ENCODE measurements at regions not wholly inside any gene's neighbourhood (a gene's known extent, or its start where the extent isn't known, plus 50 kb on each side); places are given as distances from the start of the nearest gene placed in this dataset.

DNA sequence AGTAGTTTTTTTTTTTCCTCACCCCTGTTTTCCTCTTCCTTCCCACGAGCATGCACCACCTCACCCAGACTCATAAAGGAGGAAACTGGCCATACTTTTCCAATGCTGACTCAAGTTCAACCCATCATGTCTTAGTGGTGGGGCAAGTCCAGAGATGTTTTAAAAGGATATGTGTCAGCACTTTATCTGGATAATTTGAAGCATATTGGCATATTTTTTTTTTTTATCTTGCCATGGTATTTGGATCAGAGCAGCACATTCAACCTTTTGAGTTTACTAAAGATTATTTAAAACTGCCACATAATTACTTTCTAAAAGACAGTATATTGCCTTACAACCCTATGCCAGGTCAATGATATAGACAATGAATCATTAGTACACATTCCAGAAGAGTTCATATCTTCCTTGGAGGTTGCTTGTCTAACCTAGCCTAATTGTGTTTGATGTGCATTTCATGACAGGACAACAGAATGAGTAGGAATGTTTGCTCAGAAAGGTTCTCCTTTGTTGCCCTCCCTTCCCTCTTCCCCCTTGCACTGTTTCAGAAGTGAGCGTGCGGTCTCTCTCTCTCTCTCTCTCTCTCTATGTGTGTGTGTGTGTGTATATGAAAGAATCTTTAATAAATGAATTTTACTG, 950.7 kb upstream of the FAM98A start:
- Mint-ChIP-seq H3K4me1 (peaks cover 6% of the 10 kb centered on the region), H3K4me3 (no peak overlapping the region), H3K36me3 (peaks cover 8% of the 10 kb centered on the region), H3K9me3 (peaks cover 23% of the 10 kb centered on the region), H3K27me3 (ENCODE audit: low read depth) (no peaks in the 10 kb centered on the region), H3K27ac (no peak overlapping the region)
- ChIA-PET CTCF (no interaction called here), POLR2A (no interaction called here)
- DNase-seq (ENCODE audit: low spot score): no peak
- ATAC-seq: no peak
- TF ChIP-seq, protein P1, sequence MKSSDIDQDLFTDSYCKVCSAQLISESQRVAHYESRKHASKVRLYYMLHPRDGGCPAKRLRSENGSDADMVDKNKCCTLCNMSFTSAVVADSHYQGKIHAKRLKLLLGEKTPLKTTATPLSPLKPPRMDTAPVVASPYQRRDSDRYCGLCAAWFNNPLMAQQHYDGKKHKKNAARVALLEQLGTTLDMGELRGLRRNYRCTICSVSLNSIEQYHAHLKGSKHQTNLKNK (CRISPR knock-in tag; IDR thresholded peaks at IDR 0.05): no peak
- TF ChIP-seq GTF2I (CRISPR knock-in tag; conservative IDR thresholded peaks at IDR 0.05): no peak
- TF ChIP-seq HMGA2 (CRISPR knock-in tag; IDR thresholded peaks at IDR 0.05): no peak

DNA sequence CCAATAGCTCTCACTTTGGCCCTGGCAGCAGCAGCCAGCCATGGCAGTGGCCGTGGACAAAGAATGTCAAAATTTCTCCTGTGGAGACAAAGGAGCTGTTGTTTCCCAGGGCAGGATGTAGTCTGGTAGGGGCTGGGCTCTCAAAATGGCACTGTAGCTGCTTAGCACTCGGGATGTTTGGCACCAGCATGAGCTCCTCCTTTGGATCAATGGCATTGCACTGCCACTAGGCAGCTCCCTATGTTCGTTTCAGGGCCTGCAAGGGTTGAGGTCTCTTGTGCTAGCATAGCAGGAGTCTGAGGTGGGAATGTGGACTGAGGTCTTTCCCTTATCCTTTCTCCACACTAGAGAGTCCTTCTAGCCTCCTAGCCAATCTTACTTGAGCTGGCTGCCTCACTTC, 948.8 kb upstream of the FAM98A start:
- peak; percentile 63; the same call in 1 of the 2 replicates for ATAC-seq
- no peaks in the 10 kb centered on the region for H3K27me3 Mint-ChIP-seq (ENCODE audit: low read depth)
- H3K4me3 Mint-ChIP-seq: no peak overlapping the region
- DNase-seq (ENCODE audit: low spot score): no peak
- ChIA-PET CTCF (interaction anchor here (0.6 to 1.4 kb wide), 7 partner anchors 13 to 823 kb away, joined by 3 to 5 read pairs (median 3); no protein-coding TSS in a partner anchor), POLR2A (no interaction called here)
- no peak overlapping the region for H3K27ac Mint-ChIP-seq
- no peaks in the 10 kb centered on the region for H3K36me3 Mint-ChIP-seq
- peaks cover 21% of the 10 kb centered on the region for H3K9me3 Mint-ChIP-seq
- H3K4me1 Mint-ChIP-seq: peaks cover 6% of the 10 kb centered on the region
- TF ChIP-seq, protein P2, sequence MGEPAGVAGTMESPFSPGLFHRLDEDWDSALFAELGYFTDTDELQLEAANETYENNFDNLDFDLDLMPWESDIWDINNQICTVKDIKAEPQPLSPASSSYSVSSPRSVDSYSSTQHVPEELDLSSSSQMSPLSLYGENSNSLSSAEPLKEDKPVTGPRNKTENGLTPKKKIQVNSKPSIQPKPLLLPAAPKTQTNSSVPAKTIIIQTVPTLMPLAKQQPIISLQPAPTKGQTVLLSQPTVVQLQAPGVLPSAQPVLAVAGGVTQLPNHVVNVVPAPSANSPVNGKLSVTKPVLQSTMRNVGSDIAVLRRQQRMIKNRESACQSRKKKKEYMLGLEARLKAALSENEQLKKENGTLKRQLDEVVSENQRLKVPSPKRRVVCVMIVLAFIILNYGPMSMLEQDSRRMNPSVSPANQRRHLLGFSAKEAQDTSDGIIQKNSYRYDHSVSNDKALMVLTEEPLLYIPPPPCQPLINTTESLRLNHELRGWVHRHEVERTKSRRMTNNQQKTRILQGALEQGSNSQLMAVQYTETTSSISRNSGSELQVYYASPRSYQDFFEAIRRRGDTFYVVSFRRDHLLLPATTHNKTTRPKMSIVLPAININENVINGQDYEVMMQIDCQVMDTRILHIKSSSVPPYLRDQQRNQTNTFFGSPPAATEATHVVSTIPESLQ (CRISPR knock-in tag; IDR thresholded peaks at IDR 0.05): no peak
- TF ChIP-seq, protein P3, sequence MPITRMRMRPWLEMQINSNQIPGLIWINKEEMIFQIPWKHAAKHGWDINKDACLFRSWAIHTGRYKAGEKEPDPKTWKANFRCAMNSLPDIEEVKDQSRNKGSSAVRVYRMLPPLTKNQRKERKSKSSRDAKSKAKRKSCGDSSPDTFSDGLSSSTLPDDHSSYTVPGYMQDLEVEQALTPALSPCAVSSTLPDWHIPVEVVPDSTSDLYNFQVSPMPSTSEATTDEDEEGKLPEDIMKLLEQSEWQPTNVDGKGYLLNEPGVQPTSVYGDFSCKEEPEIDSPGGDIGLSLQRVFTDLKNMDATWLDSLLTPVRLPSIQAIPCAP (CRISPR knock-in tag; IDR thresholded peaks at IDR 0.05): no peak
- TF ChIP-seq GTF2I (CRISPR knock-in tag; conservative IDR thresholded peaks at IDR 0.05): no peak
- TF ChIP-seq GABPB1 (CRISPR knock-in tag; IDR thresholded peaks at IDR 0.05): no peak
- TF ChIP-seq ZNF219 (CRISPR knock-in tag; IDR thresholded peaks at IDR 0.05; ENCODE audit: borderline replicate concordance): no peak
- TF ChIP-seq SP1 (CRISPR knock-in tag; conservative IDR thresholded peaks at IDR 0.05): no peak
- TF ChIP-seq, protein P4, sequence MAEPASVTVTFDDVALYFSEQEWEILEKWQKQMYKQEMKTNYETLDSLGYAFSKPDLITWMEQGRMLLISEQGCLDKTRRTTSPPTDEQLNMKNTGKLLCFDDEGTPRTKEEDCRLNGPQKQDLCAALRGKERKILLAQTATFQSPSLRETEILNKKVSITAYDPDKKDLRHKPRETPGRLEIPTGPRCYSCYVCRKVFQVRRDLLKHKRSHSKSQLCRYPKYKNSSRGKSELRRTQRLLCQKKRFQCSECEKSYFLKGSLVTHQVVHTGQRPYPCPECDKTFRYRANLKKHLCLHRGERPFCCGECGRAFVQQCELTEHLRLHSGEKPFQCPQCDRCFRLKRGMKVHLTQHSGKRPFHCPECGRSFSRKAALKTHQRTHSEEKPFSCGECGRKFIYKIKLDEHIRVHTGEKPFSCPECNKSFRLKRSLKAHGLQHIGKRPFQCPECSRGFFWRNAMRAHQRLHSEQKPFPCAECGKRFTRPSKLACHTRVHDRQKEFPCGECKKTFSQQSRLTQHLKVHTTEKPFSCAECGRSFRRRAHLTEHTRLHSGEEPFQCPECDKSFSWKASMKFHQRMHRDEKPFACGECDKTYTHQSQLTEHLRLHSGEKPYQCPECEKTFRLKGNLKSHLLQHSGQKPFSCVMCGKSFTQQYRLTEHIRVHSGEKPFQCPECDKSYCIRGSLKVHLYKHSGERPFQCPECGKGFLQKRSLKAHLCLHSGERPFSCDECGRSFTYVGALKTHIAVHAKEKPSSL (CRISPR knock-in tag; conservative IDR thresholded peaks at IDR 0.05): no peak
- no peak for TF ChIP-seq ZNF671 (CRISPR knock-in tag; IDR thresholded peaks at IDR 0.05)
- TF ChIP-seq, protein P5, sequence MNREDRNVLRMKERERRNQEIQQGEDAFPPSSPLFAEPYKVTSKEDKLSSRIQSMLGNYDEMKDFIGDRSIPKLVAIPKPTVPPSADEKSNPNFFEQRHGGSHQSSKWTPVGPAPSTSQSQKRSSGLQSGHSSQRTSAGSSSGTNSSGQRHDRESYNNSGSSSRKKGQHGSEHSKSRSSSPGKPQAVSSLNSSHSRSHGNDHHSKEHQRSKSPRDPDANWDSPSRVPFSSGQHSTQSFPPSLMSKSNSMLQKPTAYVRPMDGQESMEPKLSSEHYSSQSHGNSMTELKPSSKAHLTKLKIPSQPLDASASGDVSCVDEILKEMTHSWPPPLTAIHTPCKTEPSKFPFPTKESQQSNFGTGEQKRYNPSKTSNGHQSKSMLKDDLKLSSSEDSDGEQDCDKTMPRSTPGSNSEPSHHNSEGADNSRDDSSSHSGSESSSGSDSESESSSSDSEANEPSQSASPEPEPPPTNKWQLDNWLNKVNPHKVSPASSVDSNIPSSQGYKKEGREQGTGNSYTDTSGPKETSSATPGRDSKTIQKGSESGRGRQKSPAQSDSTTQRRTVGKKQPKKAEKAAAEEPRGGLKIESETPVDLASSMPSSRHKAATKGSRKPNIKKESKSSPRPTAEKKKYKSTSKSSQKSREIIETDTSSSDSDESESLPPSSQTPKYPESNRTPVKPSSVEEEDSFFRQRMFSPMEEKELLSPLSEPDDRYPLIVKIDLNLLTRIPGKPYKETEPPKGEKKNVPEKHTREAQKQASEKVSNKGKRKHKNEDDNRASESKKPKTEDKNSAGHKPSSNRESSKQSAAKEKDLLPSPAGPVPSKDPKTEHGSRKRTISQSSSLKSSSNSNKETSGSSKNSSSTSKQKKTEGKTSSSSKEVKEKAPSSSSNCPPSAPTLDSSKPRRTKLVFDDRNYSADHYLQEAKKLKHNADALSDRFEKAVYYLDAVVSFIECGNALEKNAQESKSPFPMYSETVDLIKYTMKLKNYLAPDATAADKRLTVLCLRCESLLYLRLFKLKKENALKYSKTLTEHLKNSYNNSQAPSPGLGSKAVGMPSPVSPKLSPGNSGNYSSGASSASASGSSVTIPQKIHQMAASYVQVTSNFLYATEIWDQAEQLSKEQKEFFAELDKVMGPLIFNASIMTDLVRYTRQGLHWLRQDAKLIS (CRISPR knock-in tag; IDR thresholded peaks at IDR 0.05; ENCODE audit: borderline replicate concordance): no peak
- TF ChIP-seq, protein P6, sequence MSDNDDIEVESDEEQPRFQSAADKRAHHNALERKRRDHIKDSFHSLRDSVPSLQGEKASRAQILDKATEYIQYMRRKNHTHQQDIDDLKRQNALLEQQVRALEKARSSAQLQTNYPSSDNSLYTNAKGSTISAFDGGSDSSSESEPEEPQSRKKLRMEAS (CRISPR knock-in tag; IDR thresholded peaks at IDR 0.05): no peak
- no peak for TF ChIP-seq ZNF232 (CRISPR knock-in tag; IDR thresholded peaks at IDR 0.05)
- TF ChIP-seq, protein P7, sequence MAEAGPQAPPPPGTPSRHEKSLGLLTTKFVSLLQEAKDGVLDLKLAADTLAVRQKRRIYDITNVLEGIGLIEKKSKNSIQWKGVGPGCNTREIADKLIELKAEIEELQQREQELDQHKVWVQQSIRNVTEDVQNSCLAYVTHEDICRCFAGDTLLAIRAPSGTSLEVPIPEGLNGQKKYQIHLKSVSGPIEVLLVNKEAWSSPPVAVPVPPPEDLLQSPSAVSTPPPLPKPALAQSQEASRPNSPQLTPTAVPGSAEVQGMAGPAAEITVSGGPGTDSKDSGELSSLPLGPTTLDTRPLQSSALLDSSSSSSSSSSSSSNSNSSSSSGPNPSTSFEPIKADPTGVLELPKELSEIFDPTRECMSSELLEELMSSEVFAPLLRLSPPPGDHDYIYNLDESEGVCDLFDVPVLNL (CRISPR knock-in tag; IDR thresholded peaks at IDR 0.05; ENCODE audit: borderline replicate concordance, low read depth): no peak
- TF ChIP-seq CREB1 (CRISPR knock-in tag; IDR thresholded peaks at IDR 0.05): no peak
- TF ChIP-seq SMAD3 (CRISPR knock-in tag; IDR thresholded peaks at IDR 0.05; ENCODE audit: borderline replicate concordance): no peak
- TF ChIP-seq, protein P8, sequence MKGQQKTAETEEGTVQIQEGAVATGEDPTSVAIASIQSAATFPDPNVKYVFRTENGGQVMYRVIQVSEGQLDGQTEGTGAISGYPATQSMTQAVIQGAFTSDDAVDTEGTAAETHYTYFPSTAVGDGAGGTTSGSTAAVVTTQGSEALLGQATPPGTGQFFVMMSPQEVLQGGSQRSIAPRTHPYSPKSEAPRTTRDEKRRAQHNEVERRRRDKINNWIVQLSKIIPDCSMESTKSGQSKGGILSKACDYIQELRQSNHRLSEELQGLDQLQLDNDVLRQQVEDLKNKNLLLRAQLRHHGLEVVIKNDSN (CRISPR knock-in tag; IDR thresholded peaks at IDR 0.05): no peak
- TF ChIP-seq, protein P9, sequence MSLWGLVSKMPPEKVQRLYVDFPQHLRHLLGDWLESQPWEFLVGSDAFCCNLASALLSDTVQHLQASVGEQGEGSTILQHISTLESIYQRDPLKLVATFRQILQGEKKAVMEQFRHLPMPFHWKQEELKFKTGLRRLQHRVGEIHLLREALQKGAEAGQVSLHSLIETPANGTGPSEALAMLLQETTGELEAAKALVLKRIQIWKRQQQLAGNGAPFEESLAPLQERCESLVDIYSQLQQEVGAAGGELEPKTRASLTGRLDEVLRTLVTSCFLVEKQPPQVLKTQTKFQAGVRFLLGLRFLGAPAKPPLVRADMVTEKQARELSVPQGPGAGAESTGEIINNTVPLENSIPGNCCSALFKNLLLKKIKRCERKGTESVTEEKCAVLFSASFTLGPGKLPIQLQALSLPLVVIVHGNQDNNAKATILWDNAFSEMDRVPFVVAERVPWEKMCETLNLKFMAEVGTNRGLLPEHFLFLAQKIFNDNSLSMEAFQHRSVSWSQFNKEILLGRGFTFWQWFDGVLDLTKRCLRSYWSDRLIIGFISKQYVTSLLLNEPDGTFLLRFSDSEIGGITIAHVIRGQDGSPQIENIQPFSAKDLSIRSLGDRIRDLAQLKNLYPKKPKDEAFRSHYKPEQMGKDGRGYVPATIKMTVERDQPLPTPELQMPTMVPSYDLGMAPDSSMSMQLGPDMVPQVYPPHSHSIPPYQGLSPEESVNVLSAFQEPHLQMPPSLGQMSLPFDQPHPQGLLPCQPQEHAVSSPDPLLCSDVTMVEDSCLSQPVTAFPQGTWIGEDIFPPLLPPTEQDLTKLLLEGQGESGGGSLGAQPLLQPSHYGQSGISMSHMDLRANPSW (CRISPR knock-in tag; conservative IDR thresholded peaks at IDR 0.05; ENCODE audit: low read depth): no peak
- no peak for TF ChIP-seq ESRRA (CRISPR knock-in tag; IDR thresholded peaks at IDR 0.05; ENCODE audit: borderline replicate concordance)
- TF ChIP-seq ZBTB21 (CRISPR knock-in tag; IDR thresholded peaks at IDR 0.05; ENCODE audit: borderline replicate concordance): no peak

Measured in WTC11 (cell line).